SU-DHL-6 (cell line): ENCODE measurements at regions not wholly inside any gene's neighbourhood (a gene's known extent, or its start where the extent isn't known, plus 50 kb on each side); places are given as distances from the start of the nearest gene placed in this dataset.

Experiments
- EZH2phosphoT487 ChIP-seq: fragments of 200-600 bp; sonication (generic), shearing (Covaris generic); conservative IDR thresholded peaks from 2 replicates; pipeline ENCODE4 v1.6.1; 2018; ENCODE audit warnings: mild to moderate bottlenecking, antibody characterized with exemption, low read length, moderate library complexity, mixed read lengths
- TF ChIP-seq, protein P1 (sequence below): fragments of 200-600 bp; sonication (generic); IDR thresholded peaks from one replicate; pipeline ENCODE4 v1.5.1; 2017; ENCODE audit warnings: antibody characterized with exemption, mild to moderate bottlenecking, low read length, moderate library complexity; ENCODE audit not compliant: insufficient read depth, poor library complexity, severe bottlenecking

DNA sequence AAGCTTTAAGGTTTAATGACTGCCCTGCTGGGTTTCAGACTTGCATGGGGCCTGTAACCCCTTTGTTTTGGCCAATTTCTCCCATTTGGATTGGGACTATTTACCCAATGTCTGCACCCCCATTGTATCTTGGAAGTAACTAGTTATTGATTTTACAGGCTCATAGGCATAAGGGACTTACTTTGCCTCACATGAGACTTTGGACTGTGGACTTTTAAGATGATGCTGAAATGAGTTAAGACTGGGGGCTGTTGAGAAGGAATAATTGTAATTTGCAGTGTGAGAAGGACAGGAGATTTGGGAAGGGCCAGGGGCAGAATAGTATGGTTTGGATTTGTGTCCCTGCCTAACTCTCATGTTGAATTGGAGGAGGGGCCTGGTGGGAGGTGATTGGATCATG, 260.7 kb downstream of the SNCA start:
- TF ChIP-seq, protein P1, sequence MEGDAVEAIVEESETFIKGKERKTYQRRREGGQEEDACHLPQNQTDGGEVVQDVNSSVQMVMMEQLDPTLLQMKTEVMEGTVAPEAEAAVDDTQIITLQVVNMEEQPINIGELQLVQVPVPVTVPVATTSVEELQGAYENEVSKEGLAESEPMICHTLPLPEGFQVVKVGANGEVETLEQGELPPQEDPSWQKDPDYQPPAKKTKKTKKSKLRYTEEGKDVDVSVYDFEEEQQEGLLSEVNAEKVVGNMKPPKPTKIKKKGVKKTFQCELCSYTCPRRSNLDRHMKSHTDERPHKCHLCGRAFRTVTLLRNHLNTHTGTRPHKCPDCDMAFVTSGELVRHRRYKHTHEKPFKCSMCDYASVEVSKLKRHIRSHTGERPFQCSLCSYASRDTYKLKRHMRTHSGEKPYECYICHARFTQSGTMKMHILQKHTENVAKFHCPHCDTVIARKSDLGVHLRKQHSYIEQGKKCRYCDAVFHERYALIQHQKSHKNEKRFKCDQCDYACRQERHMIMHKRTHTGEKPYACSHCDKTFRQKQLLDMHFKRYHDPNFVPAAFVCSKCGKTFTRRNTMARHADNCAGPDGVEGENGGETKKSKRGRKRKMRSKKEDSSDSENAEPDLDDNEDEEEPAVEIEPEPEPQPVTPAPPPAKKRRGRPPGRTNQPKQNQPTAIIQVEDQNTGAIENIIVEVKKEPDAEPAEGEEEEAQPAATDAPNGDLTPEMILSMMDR: no peak
- TF ChIP-seq EZH2phosphoT487: no peak
